Dermis microvascular lymphatic vessel endothelial cell (primary cell): ENCODE measurements at regions not wholly inside any gene's neighbourhood (a gene's known extent, or its start where the extent isn't known, plus 50 kb on each side); places are given as distances from the start of the nearest gene placed in this dataset.

Source experiments
- DNase-seq, 2 donors: peaks; one replicate each; pipeline versions ENCODE4 v3.0.0 to v3.0.0-alpha.2; 2010; ENCODE audit warnings: low read depth in 2 of 2

DNA sequence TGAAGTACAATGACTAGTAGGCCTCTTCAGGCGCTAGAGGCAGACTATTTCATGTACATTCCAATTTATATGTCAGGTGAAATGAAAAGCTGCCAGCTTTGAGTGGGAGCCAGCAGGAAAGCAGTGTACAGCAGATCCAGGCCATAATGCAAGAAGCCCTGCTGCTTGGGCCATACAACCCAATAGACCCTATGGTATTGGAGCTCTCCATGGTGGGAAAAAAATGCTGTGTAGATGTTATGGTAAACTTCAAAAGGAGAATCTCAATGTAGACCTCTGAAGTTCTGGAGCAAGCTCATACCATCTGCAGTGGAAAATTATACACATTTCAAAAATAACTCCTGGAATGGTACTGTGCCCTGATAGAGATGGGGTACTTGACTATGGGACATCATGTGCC is 71.5 kb upstream of the CD82 start:
- DNase-seq, result no peak

DNA sequence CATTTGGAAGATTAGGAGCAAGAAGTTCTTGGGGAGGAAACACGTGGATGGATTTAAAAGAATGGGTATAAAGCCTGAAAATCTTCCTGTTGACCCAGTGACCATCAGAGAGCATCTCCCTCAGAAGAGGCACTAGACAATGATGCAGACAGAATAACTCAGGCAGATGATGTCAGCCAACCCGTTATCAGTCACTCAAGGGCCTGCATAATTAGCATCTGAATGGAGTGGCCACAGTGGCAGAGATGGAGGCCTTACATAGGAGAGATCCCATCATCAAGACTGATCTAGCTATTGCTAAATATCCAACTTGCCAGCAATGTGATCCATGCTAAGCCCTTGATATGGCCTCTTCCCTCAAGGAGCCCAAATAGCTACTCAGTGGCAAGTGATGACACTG is 70.7 kb upstream of the CD82 start:
- no peak for DNase-seq

DNA sequence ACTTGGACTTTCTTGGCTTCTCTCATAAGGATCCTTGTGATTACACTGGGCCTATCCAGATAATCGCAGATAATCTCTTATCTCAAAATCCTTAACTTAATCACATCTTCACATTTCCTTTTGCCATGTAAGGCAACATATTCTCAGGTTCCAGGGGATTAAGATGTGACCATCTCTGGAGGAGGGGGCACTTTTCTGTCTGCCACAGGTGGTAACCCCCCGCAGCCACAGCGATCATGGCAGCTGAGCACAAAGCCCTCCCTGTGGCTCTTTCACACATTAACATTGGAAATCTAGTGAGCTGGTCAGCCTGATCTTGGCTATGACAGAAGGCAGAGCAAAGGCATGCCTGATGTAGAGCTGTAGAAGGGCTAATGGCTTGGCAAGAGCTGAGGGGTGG is 69.1 kb upstream of the CD82 start:
- DNase-seq, result no peak

DNA sequence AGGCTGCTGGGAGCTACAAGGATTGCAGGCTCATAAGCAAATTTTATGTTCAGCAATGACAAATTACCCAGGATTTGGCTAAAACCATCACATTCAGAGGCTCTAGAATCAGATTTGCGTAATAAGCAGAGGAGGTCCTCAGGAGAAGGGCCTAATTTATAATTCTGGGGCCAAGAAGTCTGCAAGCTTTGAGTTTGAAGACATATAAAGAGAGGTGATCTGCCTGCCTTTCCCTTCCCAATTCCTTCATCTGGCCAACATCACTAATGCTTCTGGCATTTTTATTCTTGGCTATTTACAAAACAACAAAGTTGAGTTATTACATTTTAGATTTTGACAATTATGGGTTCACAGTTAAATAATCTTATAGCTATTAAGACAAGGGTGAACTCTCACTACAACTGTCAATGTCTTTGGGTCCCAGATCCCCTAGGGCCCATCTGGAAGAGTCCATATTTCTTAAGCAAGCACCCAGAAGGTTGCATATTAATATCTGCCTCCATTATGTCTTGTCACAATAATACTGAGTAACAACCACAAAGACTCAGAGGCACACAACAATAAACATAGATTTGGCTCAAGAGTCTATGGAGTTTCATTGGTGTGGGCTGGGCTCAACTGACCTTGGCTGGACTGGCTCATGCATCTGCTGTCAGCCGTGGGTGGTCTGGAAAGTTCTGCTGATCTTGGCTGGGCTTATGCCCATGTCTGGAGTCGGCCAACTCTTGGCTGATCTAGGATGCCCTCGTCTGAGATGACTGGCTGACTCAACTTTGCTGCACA is 67.2 kb upstream of the CD82 start:
- DNase-seq, result no peak

DNA sequence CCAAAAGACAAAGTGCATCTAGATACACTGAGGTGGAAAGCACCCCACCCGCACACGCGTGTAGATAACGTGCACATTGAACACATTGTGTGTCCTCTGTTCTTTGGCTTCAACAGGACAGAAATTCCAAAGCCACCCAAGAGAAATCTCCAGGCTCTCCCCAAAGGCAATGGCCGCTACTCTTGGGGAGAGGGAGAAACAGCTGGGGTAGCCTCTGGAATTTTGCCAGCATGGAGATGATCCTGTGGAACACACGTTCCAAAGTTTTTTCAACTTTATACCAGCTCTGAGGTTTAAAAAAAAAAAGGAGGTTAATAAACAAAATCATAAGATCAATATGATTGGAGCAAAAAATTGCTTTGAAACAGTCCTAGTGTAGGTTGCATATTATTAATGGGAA is 63.0 kb upstream of the CD82 start:
- DNase-seq, result no peak

DNA sequence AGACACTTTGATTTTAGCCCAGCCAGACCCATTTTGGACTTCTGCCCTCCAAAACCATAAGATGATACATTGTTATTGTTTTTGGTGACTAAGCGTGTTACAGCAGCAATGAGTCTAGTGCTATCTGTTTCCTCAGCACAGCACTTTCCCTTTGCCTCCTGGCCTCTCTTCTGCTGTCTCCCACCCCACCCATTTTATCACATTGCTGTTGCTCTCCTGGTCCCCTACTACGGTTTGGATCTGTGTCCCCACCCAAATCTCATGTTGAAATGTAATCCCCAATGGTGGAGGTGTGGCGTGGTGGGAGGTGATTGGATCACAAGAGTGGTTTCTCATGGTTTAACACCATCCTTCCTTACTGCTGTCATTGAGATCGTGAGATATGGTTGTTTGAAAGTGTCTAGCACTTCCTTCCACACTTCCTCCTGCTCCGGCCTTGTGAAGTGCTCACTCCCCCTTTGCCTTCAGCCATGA is 59.8 kb upstream of the CD82 start:
- DNase-seq, result peak in 1 of 2 donors; percentile 13

DNA sequence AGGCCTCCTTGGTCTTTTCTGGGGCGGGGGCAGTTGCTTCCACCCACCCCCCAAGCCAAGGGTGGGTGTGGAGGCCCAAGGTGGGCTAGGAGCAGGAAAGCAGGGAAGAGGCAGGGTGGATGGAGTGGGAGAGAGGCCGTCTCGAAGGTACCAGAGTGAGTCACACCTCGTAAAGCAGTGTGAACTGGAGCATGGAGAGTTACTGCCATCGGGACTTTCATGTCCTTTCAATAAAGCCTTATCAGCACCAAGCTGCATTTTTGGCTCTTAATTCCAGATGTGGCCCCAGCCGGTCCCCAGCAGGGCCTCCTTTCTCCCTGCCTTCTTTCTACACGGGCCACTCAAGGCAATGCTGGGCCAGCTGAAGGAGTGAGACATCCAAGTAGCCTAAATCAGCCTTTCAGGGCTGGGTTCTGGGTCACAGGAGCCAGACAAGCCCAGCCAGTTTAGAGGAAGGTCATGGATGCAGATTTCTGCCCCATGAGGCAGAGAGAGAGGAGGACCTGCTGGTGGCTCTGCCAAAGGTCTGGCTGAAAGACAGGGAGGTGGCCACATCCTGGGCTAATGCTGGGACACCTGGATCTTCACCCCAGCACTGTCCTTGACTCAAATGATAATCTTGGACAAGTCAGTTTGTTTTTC is 59.0 kb upstream of the CD82 start:
- no peak for DNase-seq

DNA sequence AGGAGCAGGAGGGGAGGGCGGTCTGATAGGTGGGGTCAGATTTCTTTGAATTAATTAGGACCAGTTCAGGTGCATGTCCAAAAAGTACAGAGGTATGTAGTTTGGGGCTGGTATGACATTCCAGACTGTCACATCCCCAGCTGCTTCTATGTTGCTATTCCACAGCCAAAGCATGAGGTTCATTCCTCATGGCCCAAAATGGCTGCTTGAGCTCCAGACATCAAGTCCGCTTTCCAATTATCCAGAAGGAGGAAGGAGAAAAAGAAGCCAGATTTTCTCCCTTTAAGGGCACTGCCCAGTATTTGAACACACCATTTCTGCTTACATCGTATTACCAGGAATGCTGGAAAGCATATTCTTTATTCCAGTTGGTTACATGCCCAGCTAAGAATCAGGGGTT is 58.0 kb upstream of the CD82 start:
- no peak for DNase-seq

DNA sequence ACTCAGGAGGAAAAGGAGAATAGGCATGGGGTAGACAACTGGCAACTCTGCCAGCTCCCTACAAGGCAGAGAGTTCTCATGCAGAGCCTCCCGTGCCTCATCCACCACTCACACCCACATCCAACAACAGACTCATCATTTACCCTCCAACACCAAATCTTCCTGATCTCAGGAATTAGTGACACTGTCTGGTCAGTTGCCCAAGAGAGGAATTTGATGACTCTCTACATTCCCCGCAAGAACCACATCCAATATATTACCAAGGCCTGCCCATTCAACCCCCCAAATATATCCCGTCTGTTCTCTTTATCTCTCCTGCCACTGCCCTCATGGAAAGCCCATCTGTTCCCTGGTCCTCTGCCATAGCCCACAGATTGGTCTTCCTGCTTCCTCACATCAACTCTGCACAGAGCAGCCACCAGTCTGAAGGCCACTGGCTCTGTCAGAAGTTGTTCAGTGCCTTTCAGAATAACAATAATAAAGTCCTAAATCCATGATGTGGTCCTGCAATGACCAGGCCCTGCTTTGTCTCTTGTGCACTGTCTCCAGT is 57.5 kb upstream of the CD82 start:
- no peak for DNase-seq

DNA sequence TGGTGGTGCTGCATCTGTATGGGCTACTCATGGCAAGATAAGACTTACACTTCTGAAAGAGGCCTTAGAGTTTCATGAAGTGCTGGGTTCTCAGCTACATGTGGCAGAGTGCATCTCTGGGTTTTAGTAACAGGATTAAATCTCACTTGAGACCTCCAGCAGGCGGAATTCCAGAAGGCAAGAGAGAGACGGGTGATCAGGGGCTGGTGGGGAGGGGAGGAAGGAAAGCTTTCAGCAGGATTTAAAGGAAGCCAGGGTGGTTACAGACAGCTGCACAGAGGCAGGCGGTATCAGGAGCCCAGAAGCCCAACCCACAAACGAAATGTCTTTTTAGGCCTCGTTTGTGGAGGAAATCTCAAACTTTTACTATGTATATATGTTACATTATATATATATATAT is 56.2 kb upstream of the CD82 start:
- no peak for DNase-seq

DNA sequence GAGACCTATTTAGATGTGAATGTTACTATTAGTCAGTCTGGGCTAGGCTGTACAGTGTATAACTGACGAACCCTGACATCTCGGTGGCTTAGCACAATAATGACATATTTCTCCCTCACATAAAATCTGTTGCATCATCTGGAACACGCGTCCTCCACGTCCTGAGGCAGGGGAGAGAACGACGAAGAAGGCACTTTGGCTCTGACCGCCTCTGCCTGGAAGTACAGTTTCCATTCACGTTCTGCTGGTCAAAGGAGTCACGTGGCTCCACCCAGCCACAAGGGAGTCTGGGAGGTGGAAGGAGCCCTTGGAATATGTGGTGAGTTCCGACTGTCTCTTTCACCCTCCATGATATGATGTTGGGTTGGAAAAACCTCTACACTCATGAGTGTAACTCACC is 55.1 kb upstream of the CD82 start:
- no peak for DNase-seq

DNA sequence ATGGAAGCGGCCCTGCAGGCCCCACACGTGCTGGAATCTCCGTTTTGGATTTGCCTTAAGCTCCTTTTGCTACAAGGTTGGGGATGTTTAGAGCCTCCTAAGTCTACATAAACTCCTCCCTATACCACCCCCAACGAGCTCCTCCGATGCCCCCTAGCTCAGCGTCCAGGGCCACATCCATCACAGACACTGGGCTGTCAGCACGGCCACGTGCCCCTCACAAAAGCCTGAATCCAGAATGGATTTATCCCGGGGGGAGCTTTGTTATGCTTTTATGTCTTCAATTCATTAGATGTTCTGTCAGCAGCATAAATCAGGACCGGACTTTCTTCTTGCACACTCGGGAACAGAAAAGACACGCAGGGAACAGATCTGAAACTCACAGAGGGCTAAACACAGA is 52.6 kb upstream of the CD82 start:
- no peak for DNase-seq

DNA sequence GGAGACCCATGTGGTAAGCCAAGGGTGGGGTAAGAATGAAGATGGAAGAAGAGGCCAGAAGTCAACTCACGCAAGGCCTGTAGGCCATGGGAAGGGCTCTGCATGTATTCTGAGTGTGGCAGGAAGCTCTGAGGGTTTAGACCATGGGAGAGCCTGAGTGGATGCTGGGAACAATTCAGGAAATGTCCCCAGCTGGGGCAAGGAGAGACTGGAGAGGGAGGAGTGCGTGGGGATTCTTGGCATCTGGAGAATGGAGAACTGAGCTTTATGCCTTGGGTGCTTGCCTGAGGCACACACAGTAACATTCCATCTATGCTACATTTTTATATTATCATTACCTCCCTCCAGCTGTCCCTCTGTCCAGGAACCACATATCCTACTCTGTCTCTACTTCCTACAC is 50.4 kb upstream of the CD82 start:
- DNase-seq, result no peak
